ENCODE measurements at regions not wholly inside any gene's neighbourhood (a gene's known extent, or its start where the extent isn't known, plus 50 kb on each side); places are given as distances from the start of the nearest gene placed in this dataset.
"Not testable (repeated sequence)": the region's sequence is repeated elsewhere in the genome, so short reads cannot be mapped to it uniquely, and the experiment has no call there.

GRCh38 chr3:75237053-75237452 is 427.1 kb upstream of the FRG2C start:
- Histone ChIP-seq H3K27me3 (no peaks in the 10 kb centered on the region), H3K36me3 (no peaks in the 10 kb centered on the region), H3K4me1 (no peaks in the 10 kb centered on the region), H3K4me3 (ENCODE audit: low read depth, low read length) (no peak overlapping the region), H3K9me3 (no peaks in the 10 kb centered on the region)
- TF ChIP-seq, protein P1, sequence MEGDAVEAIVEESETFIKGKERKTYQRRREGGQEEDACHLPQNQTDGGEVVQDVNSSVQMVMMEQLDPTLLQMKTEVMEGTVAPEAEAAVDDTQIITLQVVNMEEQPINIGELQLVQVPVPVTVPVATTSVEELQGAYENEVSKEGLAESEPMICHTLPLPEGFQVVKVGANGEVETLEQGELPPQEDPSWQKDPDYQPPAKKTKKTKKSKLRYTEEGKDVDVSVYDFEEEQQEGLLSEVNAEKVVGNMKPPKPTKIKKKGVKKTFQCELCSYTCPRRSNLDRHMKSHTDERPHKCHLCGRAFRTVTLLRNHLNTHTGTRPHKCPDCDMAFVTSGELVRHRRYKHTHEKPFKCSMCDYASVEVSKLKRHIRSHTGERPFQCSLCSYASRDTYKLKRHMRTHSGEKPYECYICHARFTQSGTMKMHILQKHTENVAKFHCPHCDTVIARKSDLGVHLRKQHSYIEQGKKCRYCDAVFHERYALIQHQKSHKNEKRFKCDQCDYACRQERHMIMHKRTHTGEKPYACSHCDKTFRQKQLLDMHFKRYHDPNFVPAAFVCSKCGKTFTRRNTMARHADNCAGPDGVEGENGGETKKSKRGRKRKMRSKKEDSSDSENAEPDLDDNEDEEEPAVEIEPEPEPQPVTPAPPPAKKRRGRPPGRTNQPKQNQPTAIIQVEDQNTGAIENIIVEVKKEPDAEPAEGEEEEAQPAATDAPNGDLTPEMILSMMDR (IDR thresholded peaks at IDR 0.05; ENCODE audit: low read depth, low read length): no peak
- no peak for DNase-seq

DNA sequence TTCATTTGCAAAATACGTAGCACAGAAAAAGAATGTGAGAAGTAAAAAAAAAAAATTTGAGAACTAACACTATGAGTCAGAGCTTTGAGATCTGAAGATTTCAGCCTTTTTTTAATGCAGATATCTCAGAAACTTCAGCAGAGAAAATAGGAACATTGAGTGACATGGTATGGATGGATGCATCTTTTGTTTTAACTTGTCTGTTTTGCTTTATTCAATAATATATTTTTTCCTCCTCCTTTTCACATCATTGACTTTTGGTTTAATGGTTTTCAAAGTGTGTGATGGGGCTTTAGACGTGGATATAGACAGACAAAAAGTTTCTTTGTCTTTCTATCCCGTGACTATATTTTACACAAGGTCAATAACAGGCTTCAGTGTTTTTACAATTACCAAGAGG is 426.7 kb upstream of the FRG2C start:
- DNase-seq: no peak
- Histone ChIP-seq H3K27me3 (no peaks in the 10 kb centered on the region), H3K4me1 (no peaks in the 10 kb centered on the region), H3K36me3 (no peaks in the 10 kb centered on the region), H3K4me3 (ENCODE audit: low read depth, low read length) (no peak overlapping the region), H3K9me3 (no peaks in the 10 kb centered on the region)
- TF ChIP-seq, protein P1 (IDR thresholded peaks at IDR 0.05; ENCODE audit: low read depth, low read length): no peak

DNA sequence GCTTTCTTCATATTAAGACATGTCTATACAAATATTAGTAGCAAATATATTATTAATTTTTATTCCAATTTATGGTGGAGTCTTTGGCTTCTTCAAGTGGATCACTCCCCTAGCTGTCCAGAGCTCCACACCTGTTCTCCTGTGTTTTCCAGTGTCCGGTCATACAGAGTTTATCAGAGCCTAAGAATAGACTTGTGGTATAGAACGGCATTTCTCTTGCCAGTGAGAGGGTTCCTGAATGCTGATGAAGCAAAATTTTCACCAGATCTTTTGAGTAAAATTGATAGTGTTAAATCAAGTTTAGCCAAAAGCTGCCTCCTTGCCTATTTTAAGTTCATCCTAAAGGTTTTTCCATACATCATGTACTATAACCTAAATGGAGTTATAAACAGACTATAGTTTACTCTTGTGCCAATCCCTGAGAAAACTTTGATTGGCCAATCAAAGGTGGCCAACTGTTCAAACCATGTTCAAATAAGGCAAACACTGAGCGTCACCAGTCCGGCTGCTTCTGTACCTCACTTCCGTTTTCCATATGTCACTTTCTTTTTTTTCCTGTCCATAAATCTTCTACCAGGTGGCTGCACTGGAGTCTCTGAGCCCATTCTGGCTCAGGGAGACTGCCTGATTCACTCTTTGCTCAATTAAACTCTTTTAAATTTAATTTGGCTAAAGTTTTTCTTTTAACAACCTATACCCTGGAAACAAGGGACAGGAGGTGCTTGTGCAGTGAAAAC is 422.7 kb upstream of the FRG2C start:
- H3K4me3 ChIP-seq (ENCODE audit: low read depth, low read length); H3K4me1 ChIP-seq; H3K9me3 ChIP-seq; H3K27me3 ChIP-seq; DNase-seq; H3K36me3 ChIP-seq: not testable (repeated sequence)

- DNase-seq: no peak
- TF ChIP-seq, protein P1 (IDR thresholded peaks at IDR 0.05; ENCODE audit: low read depth, low read length): no peak
- Histone ChIP-seq H3K27me3 (no peaks in the 10 kb centered on the region), H3K36me3 (no peaks in the 10 kb centered on the region), H3K4me3 (ENCODE audit: low read depth, low read length) (no peak overlapping the region), H3K9me3 (no peaks in the 10 kb centered on the region), H3K4me1 (no peaks in the 10 kb centered on the region)
These were observed 422.0 kb upstream of the FRG2C start for GRCh38 chr3:75242012-75242735.

- no peak for DNase-seq
- TF ChIP-seq, protein P1 (IDR thresholded peaks at IDR 0.05; ENCODE audit: low read depth, low read length): no peak
- Histone ChIP-seq H3K4me1 (no peaks in the 10 kb centered on the region), H3K9me3 (no peaks in the 10 kb centered on the region), H3K4me3 (ENCODE audit: low read depth, low read length) (no peak overlapping the region), H3K36me3 (no peaks in the 10 kb centered on the region), H3K27me3 (no peaks in the 10 kb centered on the region)
These were observed 415.2 kb upstream of the FRG2C start for GRCh38 chr3:75248974-75249373.

DNA sequence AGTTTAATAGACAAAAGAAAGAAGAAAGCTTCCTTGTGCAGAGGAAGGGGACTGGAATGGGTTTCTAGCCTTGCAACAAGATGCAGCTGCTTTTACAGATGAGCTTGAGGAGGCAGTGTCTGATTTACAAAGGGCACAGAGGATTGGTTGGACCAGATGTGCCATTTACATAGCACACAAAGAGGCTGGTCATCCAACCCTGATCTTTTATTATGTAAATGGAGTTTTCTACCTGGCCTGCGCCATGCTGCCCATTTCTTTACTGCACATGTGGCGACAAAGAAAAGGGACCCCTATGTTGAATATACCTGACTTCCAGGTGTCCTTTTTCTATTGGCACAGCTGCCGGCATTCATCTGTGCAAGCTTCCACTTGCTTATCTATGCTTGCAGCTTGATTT is 409.4 kb upstream of the FRG2C start:
- Histone ChIP-seq H3K4me3 (ENCODE audit: low read depth, low read length) (no peak overlapping the region), H3K4me1 (no peaks in the 10 kb centered on the region), H3K36me3 (no peaks in the 10 kb centered on the region), H3K27me3 (no peaks in the 10 kb centered on the region), H3K9me3 (no peaks in the 10 kb centered on the region)
- DNase-seq: no peak
- TF ChIP-seq, protein P1 (IDR thresholded peaks at IDR 0.05; ENCODE audit: low read depth, low read length): no peak
